Activated B cell treated with CpG ODN at 0.5 μM for 24 hours (primary cell): ENCODE measurements at regions not wholly inside any gene's neighbourhood (a gene's known extent, or its start where the extent isn't known, plus 50 kb on each side); places are given as distances from the start of the nearest gene placed in this dataset.

Experiments used
- ATAC-seq: fragments of 200-7000 bp; cut with Tn5 transposase; one replicate; pipeline ENCODE4 v1.10.0; 2021; ENCODE audit warnings: low read depth, mild to moderate bottlenecking, moderate library complexity
- CTCF ChIA-PET: fragments of 350-600 bp; sonication (Branson Sonifier 250); formaldehyde crosslinking; loops from one replicate; lab custom pipeline; 2021; ENCODE audit warnings: antibody characterized with exemption; lab: Charles Lee
- POLR2A ChIA-PET: fragments of 350-600 bp; sonication (Branson Sonifier 250); formaldehyde crosslinking; loops from one replicate; lab custom pipeline; 2021; ENCODE audit warnings: antibody characterized with exemption; lab: Charles Lee
- DNase-seq: peaks from one replicate; pipeline ENCODE4 v3.0.0; 2022
- H3K27ac Mint-ChIP-seq: one replicate; pipeline ENCODE4 v1.8.0; 2020; ENCODE audit warnings: mixed read lengths
- H3K27me3 Mint-ChIP-seq: one replicate; pipeline ENCODE4 v1.8.0; 2021; ENCODE audit warnings: mixed read lengths
- H3K36me3 Mint-ChIP-seq: one replicate; pipeline ENCODE4 v1.8.0; 2021; ENCODE audit warnings: low read depth, mixed read lengths
- H3K4me1 Mint-ChIP-seq: one replicate; pipeline ENCODE4 v1.8.0; 2021; ENCODE audit warnings: mixed read lengths
- H3K4me3 Mint-ChIP-seq: one replicate; pipeline ENCODE4 v1.8.0; 2020; ENCODE audit warnings: mild to moderate bottlenecking, mixed read lengths
- H3K9me3 Mint-ChIP-seq: one replicate; pipeline ENCODE4 v1.8.0; 2020; ENCODE audit warnings: mixed read lengths
- CTCF ChIP-seq: fragments of 200-600 bp; IDR thresholded peaks from one replicate; pipeline ENCODE4 v1.8.0; 2022; ENCODE audit warnings: antibody characterized with exemption, mild to moderate bottlenecking
- intact Hi-C: fragments of 100-400 bp; cut with micrococcal nuclease; formaldehyde crosslinking; loops from one replicate; pipeline ENCODE4 v1.15.1; 2024

GRCh38 chr1:213571843-213572242, 415.9 kb upstream of the PROX1 start:
- ATAC-seq (no peak), DNase-seq (no peak)
- Mint-ChIP-seq H3K4me1 (no peaks in the 10 kb centered on the region), H3K9me3 (peaks cover 6% of the 10 kb centered on the region), H3K27me3 (no peaks in the 10 kb centered on the region), H3K4me3 (no peak overlapping the region), H3K27ac (no peak overlapping the region), H3K36me3 (no peaks in the 10 kb centered on the region)
- intact Hi-C loops: no loop called here
- POLR2A ChIA-PET: interaction anchor here (0.6 kb wide), 1 partner anchor 74 kb away, joined by 5 read pairs; no protein-coding TSS in a partner anchor
- CTCF ChIA-PET: no interaction called here
- TF ChIP-seq CTCF: no peak

- ChIA-PET POLR2A (no interaction called here), CTCF (no interaction called here)
- TF ChIP-seq CTCF: no peak
- Mint-ChIP-seq H3K27ac (no peak overlapping the region), H3K36me3 (no peaks in the 10 kb centered on the region), H3K9me3 (peaks cover 6% of the 10 kb centered on the region), H3K4me3 (no peak overlapping the region), H3K27me3 (no peaks in the 10 kb centered on the region), H3K4me1 (no peaks in the 10 kb centered on the region)
- intact Hi-C loops: no loop called here
- no peak for ATAC-seq
- DNase-seq: no peak
These were observed 414.7 kb upstream of the PROX1 start for GRCh38 chr1:213572912-213573647.

- no peak for DNase-seq
- Mint-ChIP-seq H3K4me1 (no peaks in the 10 kb centered on the region), H3K36me3 (no peaks in the 10 kb centered on the region), H3K4me3 (no peak overlapping the region), H3K27ac (no peak overlapping the region), H3K9me3 (peaks cover 6% of the 10 kb centered on the region), H3K27me3 (no peaks in the 10 kb centered on the region)
- POLR2A ChIA-PET: no interaction called here
- CTCF ChIA-PET: no interaction called here
- intact Hi-C loops: no loop called here
- ATAC-seq: no peak
- TF ChIP-seq CTCF: no peak
These were observed 414.1 kb upstream of the PROX1 start for GRCh38 chr1:213573648-213574009.

GRCh38 chr1:213582976-213583567, 404.7 kb upstream of the PROX1 start:
- TF ChIP-seq CTCF: no peak
- no peaks in the 10 kb centered on the region for H3K9me3 Mint-ChIP-seq
- ChIA-PET CTCF (no interaction called here), POLR2A (no interaction called here)
- DNase-seq (no peak), ATAC-seq (no peak)
- H3K27me3 Mint-ChIP-seq: no peaks in the 10 kb centered on the region
- no peaks in the 10 kb centered on the region for H3K4me1 Mint-ChIP-seq
- intact Hi-C loops: no loop called here
- H3K36me3 Mint-ChIP-seq: no peaks in the 10 kb centered on the region
- no peak overlapping the region for H3K4me3 Mint-ChIP-seq
- no peak overlapping the region for H3K27ac Mint-ChIP-seq

- no peak for ATAC-seq
- intact Hi-C loops: no loop called here
- no peaks in the 10 kb centered on the region for H3K9me3 Mint-ChIP-seq
- no peak overlapping the region for H3K4me3 Mint-ChIP-seq
- no peak for TF ChIP-seq CTCF
- CTCF ChIA-PET: no interaction called here
- H3K27ac Mint-ChIP-seq: no peak overlapping the region
- no peaks in the 10 kb centered on the region for H3K36me3 Mint-ChIP-seq
- no peaks in the 10 kb centered on the region for H3K4me1 Mint-ChIP-seq
- POLR2A ChIA-PET: no interaction called here
- H3K27me3 Mint-ChIP-seq: no peaks in the 10 kb centered on the region
- DNase-seq: no peak
These were observed 403.5 kb upstream of the PROX1 start for GRCh38 chr1:213584272-213584671.
